ENCODE measurements at regions not wholly inside any gene's neighbourhood (a gene's known extent, or its start where the extent isn't known, plus 50 kb on each side); places are given as distances from the start of the nearest gene placed in this dataset.

- TF ChIP-seq CBX8 (IDR thresholded peaks at IDR 0.05): no peak
- TF ChIP-seq CTCF (IDR thresholded peaks at IDR 0.05): no peak
These were observed 507.5 kb downstream of the NAV3 start (continued) for GRCh38 chr12:78338054-78338785.

- TF ChIP-seq HOXB5 (CRISPR knock-in tag; IDR thresholded peaks at IDR 0.05) (no peak), TFCP2L1 (CRISPR knock-in tag; IDR thresholded peaks at IDR 0.05) (no peak), JUNB (IDR thresholded peaks at IDR 0.05) (no peak), FOSL2 (IDR thresholded peaks at IDR 0.05) (no peak), FOSL2 (CRISPR knock-in tag; IDR thresholded peaks at IDR 0.05) (no peak), HMGXB4 (CRISPR knock-in tag; IDR thresholded peaks at IDR 0.05; ENCODE audit: borderline replicate concordance) (no peak), USF2 (IDR thresholded peaks at IDR 0.05) (no peak), EHF (CRISPR knock-in tag; IDR thresholded peaks at IDR 0.05) (no peak), EP300 (IDR thresholded peaks at IDR 0.05) (no peak), RFX5 (IDR thresholded peaks at IDR 0.05) (no peak), BCL3 (IDR thresholded peaks at IDR 0.05) (no peak), ZNF302 (CRISPR knock-in tag; IDR thresholded peaks at IDR 0.05) (no peak), HES2 (IDR thresholded peaks at IDR 0.05) (no peak), EHMT2 (IDR thresholded peaks at IDR 0.05; ENCODE audit: low read depth) (no peak), PBX3 (IDR thresholded peaks at IDR 0.05) (no peak), FOXS1 (CRISPR knock-in tag; IDR thresholded peaks at IDR 0.05) (no peak), HOXA7 (CRISPR knock-in tag; IDR thresholded peaks at IDR 0.05) (no peak), KDM5A (IDR thresholded peaks at IDR 0.05) (no peak), PHF8 (IDR thresholded peaks at IDR 0.05; ENCODE audit: borderline replicate concordance, low read depth) (no peak), E2F6 (IDR thresholded peaks at IDR 0.05; ENCODE audit: borderline replicate concordance, low read depth) (no peak), HEYL (CRISPR knock-in tag; IDR thresholded peaks at IDR 0.05) (no peak)
- WGBS (ENCODE audit: missing lambda C conversion rate): 70% methylated on average over 4 of the region's 4 CpGs
- H3K27ac ChIP-seq: no peak overlapping the region
- H3K4me2 ChIP-seq: no peak overlapping the region
- POLR2A ChIA-PET: no interaction called here
- DNase-seq (ENCODE audit: low read depth in 1 of 2, low spot score in 1 of 2) (no peak), FAIRE-seq (no peak), ATAC-seq (no peak)
- H3K4me3 ChIP-seq: no peak overlapping the region
- CTCF ChIA-PET: interaction anchor here (1.3 kb wide), 1 partner anchor 39 kb away, joined by 3 read pairs; no protein-coding TSS in a partner anchor
- no peaks in the 10 kb centered on the region for H3K4me1 ChIP-seq
- H3K9me3 ChIP-seq: 0 out of 3 replicates have a peak, but pooled peaks cover 2% of the 10 kb centered on the region
These were observed 509.7 kb downstream of the NAV3 start for GRCh38 chr12:78340406-78340805.
